ENCODE measurements at regions not wholly inside any gene's neighbourhood (a gene's known extent, or its start where the extent isn't known, plus 50 kb on each side); places are given as distances from the start of the nearest gene placed in this dataset.

- Histone ChIP-seq H4K20me1 (no peaks in the 10 kb centered on the region), H3K27me3 (no peaks in the 10 kb centered on the region), H3K9me3 (replicated peaks in 1 of 11) (peaks cover 8 to 15% (median 12%) of the 10 kb centered on the region in 11 experiments), H3K4me3 (no peak overlapping the region), H3K27ac (no peak overlapping the region), H3K36me3 (no peaks in the 10 kb centered on the region), H3K4me1 (peaks cover 0 to 16% (median 0%) of the 10 kb centered on the region in 10 experiments; a peak in 2 of 20 replicates), H3K9ac (no peak overlapping the region), H3K4me2 (no peak overlapping the region; a peak in 1 of 22 replicates)
- TF ChIP-seq Cebpa-rat (IDR thresholded peaks at IDR 0.05): no peak
These were observed 64.6 kb upstream of the CRHR1 start for GRCh38 chr17:45719335-45720071.

DNA sequence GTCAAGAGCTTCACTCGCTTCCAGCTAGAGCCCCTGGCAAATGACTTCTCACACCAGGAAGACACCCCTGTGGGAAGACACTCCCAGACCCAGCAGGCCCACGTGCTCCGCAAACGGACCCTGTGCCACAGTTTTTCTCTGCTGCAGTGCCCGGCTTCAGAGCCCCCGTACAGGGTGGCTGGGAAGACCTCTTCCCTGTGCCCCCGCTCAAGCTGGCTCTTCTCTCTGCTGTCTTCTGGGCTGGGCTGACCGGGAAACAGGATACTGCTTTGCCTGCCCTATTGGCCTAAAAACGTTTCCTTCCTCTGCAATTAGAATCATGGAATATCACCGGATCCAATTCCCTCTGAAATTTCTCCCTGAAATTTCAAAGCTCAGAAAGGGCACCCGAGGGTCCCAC, 63.7 kb upstream of the CRHR1 start:
- peaks cover 15 to 23% (median 18%) of the 10 kb centered on the region in 11 experiments for H3K9me3 ChIP-seq (replicated peaks in 1 of 11)
- peaks cover 0 to 16% (median 0%) of the 10 kb centered on the region in 10 experiments; a peak in 2 of 20 replicates for H3K4me1 ChIP-seq
- TF ChIP-seq Cebpa-rat (IDR thresholded peaks at IDR 0.05): no peak
- H3K9ac ChIP-seq: no peak overlapping the region
- H3K4me2 ChIP-seq: no peak overlapping the region; a peak in 1 of 22 replicates
- H3K4me3 ChIP-seq: no peak overlapping the region
- H3K27me3 ChIP-seq: no peaks in the 10 kb centered on the region
- no peaks in the 10 kb centered on the region for H4K20me1 ChIP-seq
- no peak overlapping the region for H3K27ac ChIP-seq
- no peaks in the 10 kb centered on the region for H3K36me3 ChIP-seq

DNA sequence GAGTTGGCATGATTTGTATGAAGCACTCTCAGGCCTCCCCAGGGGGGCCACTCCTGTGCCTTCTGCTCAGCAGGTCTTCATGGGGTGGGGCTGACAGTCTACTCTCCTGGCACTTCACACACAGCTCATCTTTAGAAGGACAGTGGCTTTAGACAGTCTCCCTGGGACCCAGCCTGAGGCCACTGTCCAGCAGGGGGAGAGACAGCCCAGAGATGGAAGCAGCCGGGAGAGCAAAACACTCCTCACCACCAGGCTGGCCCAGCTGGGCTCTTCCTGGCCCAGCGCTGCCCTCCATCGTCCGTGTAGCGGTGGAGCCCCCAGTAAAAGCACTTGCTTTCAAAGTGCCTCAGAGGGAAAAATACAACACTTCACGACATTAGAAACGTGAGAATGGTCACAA, 62.0 kb upstream of the CRHR1 start:
- H3K27me3 ChIP-seq: 0 out of 22 replicates have a peak, but pooled peaks cover 0 to under 1% (median 0%) of the 10 kb centered on the region in 11 experiments
- H3K9ac ChIP-seq: no peak overlapping the region
- H3K4me3 ChIP-seq: no peak overlapping the region
- TF ChIP-seq Cebpa-rat (IDR thresholded peaks at IDR 0.05): no peak
- H4K20me1 ChIP-seq: no peaks in the 10 kb centered on the region
- H3K9me3 ChIP-seq (replicated peaks in 1 of 11): peaks cover 15 to 24% (median 18%) of the 10 kb centered on the region in 11 experiments
- peaks cover 0 to 10% (median 0%) of the 10 kb centered on the region in 10 experiments; a peak in 1 of 20 replicates for H3K4me1 ChIP-seq
- no peaks in the 10 kb centered on the region for H3K36me3 ChIP-seq
- no peak overlapping the region for H3K27ac ChIP-seq
- H3K4me2 ChIP-seq: no peak overlapping the region

- no peak overlapping the region for H3K27ac ChIP-seq
- H3K36me3 ChIP-seq: no peaks in the 10 kb centered on the region
- H3K4me1 ChIP-seq: no peaks in the 10 kb centered on the region; a peak in 1 of 20 replicates
- H3K4me2 ChIP-seq: no peak overlapping the region
- no peak for TF ChIP-seq Cebpa-rat (IDR thresholded peaks at IDR 0.05)
- H4K20me1 ChIP-seq: no peaks in the 10 kb centered on the region
- peaks cover 28 to 52% (median 35%) of the 10 kb centered on the region in 11 experiments for H3K9me3 ChIP-seq (replicated peaks in 1 of 11)
- H3K27me3 ChIP-seq: peaks cover 0 to 12% (median 0%) of the 10 kb centered on the region in 11 experiments; a peak in 1 of 22 replicates
- H3K9ac ChIP-seq: no peak overlapping the region
- no peak overlapping the region for H3K4me3 ChIP-seq
These were observed 54.7 kb upstream of the CRHR1 start for GRCh38 chr17:45729294-45729907.

DNA sequence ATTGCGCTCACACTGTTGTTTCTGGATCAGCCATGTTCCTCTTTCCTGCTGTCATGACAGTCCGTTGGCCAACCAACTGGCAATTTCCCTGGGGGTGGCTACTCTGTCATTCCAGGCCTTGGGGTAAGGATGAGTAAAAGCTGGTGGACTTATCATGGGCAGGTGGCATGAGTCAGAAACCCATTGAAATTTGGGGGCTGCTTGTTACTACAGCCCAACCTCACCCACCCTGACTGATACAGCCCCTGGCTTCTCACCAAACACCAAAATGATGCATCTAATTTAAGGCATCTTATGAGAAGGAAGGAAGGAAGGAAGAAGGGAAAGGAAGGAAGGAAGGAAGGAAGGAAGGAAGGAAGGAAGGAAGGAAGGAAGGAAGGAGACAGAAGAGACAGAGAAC, 53.9 kb upstream of the CRHR1 start:
- Histone ChIP-seq H3K4me3 (no peak overlapping the region), H3K9me3 (replicated peaks in 1 of 11) (peaks cover 21 to 49% (median 28%) of the 10 kb centered on the region in 11 experiments), H3K4me1 (no peaks in the 10 kb centered on the region; a peak in 1 of 20 replicates), H3K27ac (no peak overlapping the region), H3K27me3 (peaks cover 0 to 12% (median 0%) of the 10 kb centered on the region in 11 experiments; a peak in 1 of 22 replicates), H3K4me2 (no peak overlapping the region), H4K20me1 (no peaks in the 10 kb centered on the region), H3K36me3 (no peaks in the 10 kb centered on the region), H3K9ac (no peak overlapping the region)
- TF ChIP-seq Cebpa-rat (IDR thresholded peaks at IDR 0.05): no peak

DNA sequence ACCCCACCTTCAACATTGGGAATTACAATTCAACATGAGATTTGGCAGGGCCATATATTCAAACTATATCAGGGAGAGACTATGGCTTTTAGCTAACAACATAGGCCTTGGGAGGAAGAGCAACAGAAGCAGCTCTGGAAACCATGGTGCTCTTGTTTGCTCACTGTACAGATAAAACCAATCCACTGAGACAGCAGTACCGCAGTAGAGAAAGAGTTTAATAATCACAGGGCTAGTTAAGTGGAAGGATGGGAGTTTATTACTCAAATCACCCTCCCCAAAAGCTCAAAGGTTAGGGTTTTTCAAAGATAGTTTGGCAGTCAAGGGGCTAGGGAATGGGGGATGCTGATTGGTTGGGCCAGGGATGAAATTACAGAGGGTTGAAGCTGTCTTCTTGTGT, 52.7 kb upstream of the CRHR1 start:
- Histone ChIP-seq H3K9me3 (replicated peaks in 1 of 11) (peaks cover 21 to 46% (median 28%) of the 10 kb centered on the region in 11 experiments), H3K27me3 (peaks cover 0 to 12% (median 0%) of the 10 kb centered on the region in 11 experiments; a peak in 1 of 22 replicates), H4K20me1 (no peaks in the 10 kb centered on the region), H3K9ac (no peak overlapping the region), H3K4me1 (no peaks in the 10 kb centered on the region; a peak in 1 of 20 replicates), H3K36me3 (no peaks in the 10 kb centered on the region), H3K4me3 (no peak overlapping the region; a peak in 1 of 20 replicates), H3K4me2 (no peak overlapping the region), H3K27ac (no peak overlapping the region)
- TF ChIP-seq Cebpa-rat (IDR thresholded peaks at IDR 0.05): no peak

DNA sequence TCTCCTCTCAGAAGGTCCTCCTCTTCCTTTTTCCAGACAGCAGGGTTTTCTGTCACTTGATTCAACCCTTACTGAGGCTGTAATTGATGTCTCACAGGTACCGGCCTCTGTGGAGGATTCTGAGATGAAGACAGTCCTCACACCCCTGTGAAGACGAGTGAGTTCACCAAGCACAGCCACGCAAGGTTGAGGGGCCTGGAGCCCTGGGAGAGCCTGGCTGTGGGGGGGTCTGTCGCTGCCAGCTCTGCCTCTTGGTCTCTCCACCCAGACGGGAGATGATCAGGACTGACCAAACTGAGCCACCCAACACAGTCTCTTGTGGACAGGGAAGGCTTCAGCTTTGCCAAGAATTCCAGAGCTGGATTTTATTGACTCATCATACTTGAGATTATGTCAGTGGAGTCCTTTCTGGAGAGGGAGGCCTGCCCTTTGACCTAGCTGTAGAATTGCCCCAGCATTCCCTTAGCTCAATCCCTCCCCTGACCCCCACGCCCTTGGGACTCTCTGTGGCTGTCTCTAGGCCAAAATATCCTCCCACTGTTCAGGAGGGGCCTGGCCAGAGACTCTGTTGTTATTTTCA, 51.1 kb upstream of the CRHR1 start:
- Histone ChIP-seq H3K9ac (no peak overlapping the region), H3K4me1 (no peaks in the 10 kb centered on the region; a peak in 1 of 20 replicates), H3K36me3 (no peaks in the 10 kb centered on the region), H3K4me2 (no peak overlapping the region), H3K9me3 (replicated peaks in 1 of 11) (peaks cover 21 to 46% (median 28%) of the 10 kb centered on the region in 11 experiments), H3K27ac (no peak overlapping the region), H4K20me1 (no peaks in the 10 kb centered on the region), H3K27me3 (peaks cover 0 to 4% (median 0%) of the 10 kb centered on the region in 11 experiments; a peak in 1 of 22 replicates), H3K4me3 (no peak overlapping the region)
- TF ChIP-seq Cebpa-rat (IDR thresholded peaks at IDR 0.05): no peak

GRCh38 chr17:45733781-45734180, 50.3 kb upstream of the CRHR1 start:
- Histone ChIP-seq H3K4me1 (no peaks in the 10 kb centered on the region; a peak in 1 of 20 replicates), H3K4me2 (no peak overlapping the region), H3K4me3 (no peak overlapping the region), H3K27me3 (no peaks in the 10 kb centered on the region), H3K9ac (no peak overlapping the region), H4K20me1 (no peaks in the 10 kb centered on the region), H3K9me3 (replicated peaks in 1 of 11) (peaks cover 21 to 46% (median 28%) of the 10 kb centered on the region in 11 experiments), H3K36me3 (no peaks in the 10 kb centered on the region), H3K27ac (no peak overlapping the region)
- TF ChIP-seq Cebpa-rat (IDR thresholded peaks at IDR 0.05): no peak
